ENCODE measurements at regions not wholly inside any gene's neighbourhood (a gene's known extent, or its start where the extent isn't known, plus 50 kb on each side); places are given as distances from the start of the nearest gene placed in this dataset.

- Histone ChIP-seq H3K9ac (ENCODE audit: low read depth in 1 of 2, low read length in 2 of 2) (no peak overlapping the region), H3K27ac (ENCODE audit: low read depth in 1 of 2, low read length in 2 of 2) (no peak overlapping the region), H3K4me3 (ENCODE audit: low read depth in 1 of 3, low read length in 3 of 3) (no peak overlapping the region), H3K36me3 (ENCODE audit: control insufficient read depth in 4 of 4, insufficient read depth in 3 of 4, low read depth in 1 of 4, low read length in 3 of 4) (no peaks in the 10 kb centered on the region), H3K9me3 (ENCODE audit: control insufficient read depth in 4 of 4, low read length in 3 of 4) (no peaks in the 10 kb centered on the region), H3K27me3 (ENCODE audit: control insufficient read depth in 4 of 4, insufficient read depth in 4 of 4, low read length in 3 of 4) (no peaks in the 10 kb centered on the region), H3K4me1 (ENCODE audit: control insufficient read depth in 4 of 4, insufficient read depth in 4 of 4, low read length in 3 of 4) (no peaks in the 10 kb centered on the region)
- TF ChIP-seq GABPA (IDR thresholded peaks at IDR 0.05 in 1 of 2, conservative IDR thresholded peaks at IDR 0.05 in 1 of 2) = no peak
- no peak for TF ChIP-seq SP1 (IDR thresholded peaks at IDR 0.05)
- TF ChIP-seq RXRA (IDR thresholded peaks at IDR 0.05) = no peak
- TF ChIP-seq JUND (IDR thresholded peaks at IDR 0.05) = no peak
- no peak for TF ChIP-seq EGR1 (IDR thresholded peaks at IDR 0.05; ENCODE audit: low read depth in 2 of 2)
- no peak for TF ChIP-seq NR2F2 (IDR thresholded peaks at IDR 0.05)
- no peak for TF ChIP-seq FOXA1 (IDR thresholded peaks at IDR 0.05)
- no peak for TF ChIP-seq ATF3 (IDR thresholded peaks at IDR 0.05)
- TF ChIP-seq ZBTB33 (IDR thresholded peaks at IDR 0.05) = no peak
- TF ChIP-seq REST (IDR thresholded peaks at IDR 0.05) = no peak
- TF ChIP-seq FOXA2 (IDR thresholded peaks at IDR 0.05) = no peak
- TF ChIP-seq CTCF (IDR thresholded peaks at IDR 0.05; ENCODE audit: low read depth, low read length, missing input control) = no peak
- TF ChIP-seq YY1 (IDR thresholded peaks at IDR 0.05) = no peak
- TF ChIP-seq TAF1 (conservative IDR thresholded peaks at IDR 0.05) = no peak
- no peak for TF ChIP-seq RAD21 (IDR thresholded peaks at IDR 0.05)
- TF ChIP-seq HNF4A (conservative IDR thresholded peaks at IDR 0.05) = no peak
- no peak for TF ChIP-seq HNF4G (IDR thresholded peaks at IDR 0.05)
- no peak for TF ChIP-seq MAX (IDR thresholded peaks at IDR 0.05)
- WGBS = 43% methylated on average over 1 of the region's 1 CpG
- no peak for DNase-seq (ENCODE audit: low spot score)
Measured at GRCh38 chr4:92175250-92175649, 128.5 kb upstream of the GRID2 start.
